Non-pigmented ciliary epithelial cell (primary cell): ENCODE measurements at regions not wholly inside any gene's neighbourhood (a gene's known extent, or its start where the extent isn't known, plus 50 kb on each side); places are given as distances from the start of the nearest gene placed in this dataset.
A peak's percentile ranks its signal among the peaks of the same experiment; 100 is the strongest.
"Not testable (repeated sequence)": the region's sequence is repeated elsewhere in the genome, so short reads cannot be mapped to it uniquely, and the experiment has no call there.

Source experiments
- DNase-seq: peaks from one replicate; pipeline ENCODE4 v3.0.0-alpha.2; 2010; ENCODE audit warnings: low read depth

- peak; percentile 76 for DNase-seq
These were observed 332.6 kb downstream of the AEBP2 start for GRCh38 chr12:19771858-19772257.

- DNase-seq = no peak
These were observed 333.5 kb downstream of the AEBP2 start for GRCh38 chr12:19772776-19773175.

GRCh38 chr12:19775241-19775640 lies 335.9 kb downstream of the AEBP2 start:
- DNase-seq = no peak

- not testable (repeated sequence) for DNase-seq
These were observed 336.7 kb downstream of the AEBP2 start for GRCh38 chr12:19775976-19776375.

GRCh38 chr12:19778172-19778571 lies 338.9 kb downstream of the AEBP2 start:
- no peak for DNase-seq

GRCh38 chr12:19778797-19779196 lies 339.5 kb downstream of the AEBP2 start:
- no peak for DNase-seq

GRCh38 chr12:19779395-19780056 lies 340.2 kb downstream of the AEBP2 start:
- DNase-seq = no peak

- DNase-seq = no peak
These were observed 341.2 kb downstream of the AEBP2 start for GRCh38 chr12:19780460-19780859.

GRCh38 chr12:19783547-19784444 lies 344.5 kb downstream of the AEBP2 start:
- DNase-seq = no peak

- no peak for DNase-seq
These were observed 352.7 kb downstream of the AEBP2 start for GRCh38 chr12:19792028-19792427.

- no peak for DNase-seq
These were observed 354.8 kb downstream of the AEBP2 start for GRCh38 chr12:19794116-19794515.

- no peak for DNase-seq
These were observed 359.9 kb downstream of the AEBP2 start for GRCh38 chr12:19799216-19799615.

GRCh38 chr12:19799895-19800602 lies 360.8 kb downstream of the AEBP2 start:
- DNase-seq = no peak

GRCh38 chr12:19800884-19801283 lies 361.6 kb downstream of the AEBP2 start:
- DNase-seq = peak; percentile 57

GRCh38 chr12:19801941-19802340 lies 362.6 kb downstream of the AEBP2 start:
- DNase-seq = no peak

- no peak for DNase-seq
These were observed 363.6 kb downstream of the AEBP2 start for GRCh38 chr12:19802915-19803314.

GRCh38 chr12:19804737-19805136 lies 365.4 kb downstream of the AEBP2 start:
- no peak for DNase-seq

GRCh38 chr12:19808371-19808770 lies 369.1 kb downstream of the AEBP2 start:
- DNase-seq = no peak

- no peak for DNase-seq
These were observed 370.9 kb downstream of the AEBP2 start for GRCh38 chr12:19810213-19810612.

- DNase-seq = no peak
These were observed 372.6 kb downstream of the AEBP2 start for GRCh38 chr12:19811922-19812321.

- no peak for DNase-seq
These were observed 379.9 kb downstream of the AEBP2 start for GRCh38 chr12:19819231-19819630.

- DNase-seq = no peak
These were observed 383.2 kb downstream of the AEBP2 start for GRCh38 chr12:19822476-19822875.

- not testable (repeated sequence) for DNase-seq
These were observed 384.0 kb downstream of the AEBP2 start for GRCh38 chr12:19823326-19823725.
